ENCODE measurements at regions not wholly inside any gene's neighbourhood (a gene's known extent, or its start where the extent isn't known, plus 50 kb on each side); places are given as distances from the start of the nearest gene placed in this dataset.

GRCh38 chr13:58592786-58593185 lies 961.2 kb downstream of the PCDH17 start (continued):
- TF ChIP-seq ZNF704 (tag by site-specific recombination; IDR thresholded peaks at IDR 0.05) (no peak), ZNF514 (tag by site-specific recombination; IDR thresholded peaks at IDR 0.05) (no peak), CTCF (tag by site-specific recombination; IDR thresholded peaks at IDR 0.05) (no peak)

DNA sequence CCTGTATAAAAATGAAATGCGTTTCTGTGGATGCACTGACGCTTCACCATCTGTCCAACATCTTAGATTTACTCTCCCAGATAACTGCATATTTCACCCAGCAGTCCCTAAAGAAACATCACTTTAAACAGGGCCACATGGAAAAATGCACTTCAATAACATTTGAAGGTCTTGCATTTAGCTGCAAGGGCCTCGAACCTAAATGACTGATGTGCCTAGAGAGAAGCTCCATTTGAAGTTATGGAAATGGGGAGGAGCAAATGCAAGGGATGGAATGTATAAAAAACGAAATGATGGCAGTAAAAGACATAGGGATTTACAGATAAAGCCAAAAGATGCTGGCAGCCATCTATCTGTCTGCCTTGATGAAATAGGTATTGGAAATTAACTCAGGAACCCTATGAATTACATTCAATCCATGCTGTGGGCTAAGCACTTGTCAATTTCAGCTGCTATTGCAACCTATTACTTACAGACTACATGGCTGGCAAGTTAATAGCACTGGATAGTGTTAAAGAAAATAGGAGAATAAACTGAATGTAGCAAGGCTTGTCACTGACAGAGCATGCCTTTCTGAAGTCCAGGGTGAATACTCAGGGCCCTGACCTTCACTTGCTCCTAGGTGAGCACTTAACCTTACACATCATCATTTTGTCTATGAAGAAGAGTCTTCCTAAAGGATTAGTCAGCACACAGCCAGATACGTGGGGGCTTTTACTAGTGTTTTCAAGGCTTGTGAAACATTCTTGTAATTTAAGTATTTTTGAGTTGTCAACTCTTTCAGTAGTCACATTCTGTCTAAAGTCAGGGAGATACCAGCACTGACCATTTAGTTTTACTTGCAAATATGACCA lies 963.4 kb downstream of the PCDH17 start:
- Histone ChIP-seq H3K27ac (ENCODE audit: extremely low read depth, low read depth, low read length) (no peak overlapping the region), H3K9me3 (ENCODE audit: control insufficient read depth, insufficient read depth, low read depth, low read length) (no peaks in the 10 kb centered on the region), H3K36me3 (ENCODE audit: control insufficient read depth in 2 of 2, insufficient read depth in 1 of 2, low read length in 2 of 2) (no peaks in the 10 kb centered on the region), H3K4me3 (ENCODE audit: low read depth, low read length) (no peak overlapping the region), H3K4me1 (ENCODE audit: control insufficient read depth, insufficient read depth, low read length) (no peaks in the 10 kb centered on the region)
- ChIA-PET POLR2A (no interaction called here), CTCF (no interaction called here)
- no peak for TF ChIP-seq ZNF707 (tag by site-specific recombination; IDR thresholded peaks at IDR 0.05)
- no peak for TF ChIP-seq WT1 (tag by site-specific recombination; IDR thresholded peaks at IDR 0.05)
- no peak for TF ChIP-seq GLIS1 (tag by site-specific recombination; IDR thresholded peaks at IDR 0.05)
- no peak for TF ChIP-seq ZNF585B (tag by site-specific recombination; IDR thresholded peaks at IDR 0.05)
- no peak for TF ChIP-seq ZNF830 (tag by site-specific recombination; IDR thresholded peaks at IDR 0.05; ENCODE audit: low read depth)
- TF ChIP-seq ZSCAN23 (tag by site-specific recombination; IDR thresholded peaks at IDR 0.05): no peak
- no peak for TF ChIP-seq TSHZ1 (tag by site-specific recombination; IDR thresholded peaks at IDR 0.05; ENCODE audit: borderline replicate concordance)
- TF ChIP-seq, protein P1, sequence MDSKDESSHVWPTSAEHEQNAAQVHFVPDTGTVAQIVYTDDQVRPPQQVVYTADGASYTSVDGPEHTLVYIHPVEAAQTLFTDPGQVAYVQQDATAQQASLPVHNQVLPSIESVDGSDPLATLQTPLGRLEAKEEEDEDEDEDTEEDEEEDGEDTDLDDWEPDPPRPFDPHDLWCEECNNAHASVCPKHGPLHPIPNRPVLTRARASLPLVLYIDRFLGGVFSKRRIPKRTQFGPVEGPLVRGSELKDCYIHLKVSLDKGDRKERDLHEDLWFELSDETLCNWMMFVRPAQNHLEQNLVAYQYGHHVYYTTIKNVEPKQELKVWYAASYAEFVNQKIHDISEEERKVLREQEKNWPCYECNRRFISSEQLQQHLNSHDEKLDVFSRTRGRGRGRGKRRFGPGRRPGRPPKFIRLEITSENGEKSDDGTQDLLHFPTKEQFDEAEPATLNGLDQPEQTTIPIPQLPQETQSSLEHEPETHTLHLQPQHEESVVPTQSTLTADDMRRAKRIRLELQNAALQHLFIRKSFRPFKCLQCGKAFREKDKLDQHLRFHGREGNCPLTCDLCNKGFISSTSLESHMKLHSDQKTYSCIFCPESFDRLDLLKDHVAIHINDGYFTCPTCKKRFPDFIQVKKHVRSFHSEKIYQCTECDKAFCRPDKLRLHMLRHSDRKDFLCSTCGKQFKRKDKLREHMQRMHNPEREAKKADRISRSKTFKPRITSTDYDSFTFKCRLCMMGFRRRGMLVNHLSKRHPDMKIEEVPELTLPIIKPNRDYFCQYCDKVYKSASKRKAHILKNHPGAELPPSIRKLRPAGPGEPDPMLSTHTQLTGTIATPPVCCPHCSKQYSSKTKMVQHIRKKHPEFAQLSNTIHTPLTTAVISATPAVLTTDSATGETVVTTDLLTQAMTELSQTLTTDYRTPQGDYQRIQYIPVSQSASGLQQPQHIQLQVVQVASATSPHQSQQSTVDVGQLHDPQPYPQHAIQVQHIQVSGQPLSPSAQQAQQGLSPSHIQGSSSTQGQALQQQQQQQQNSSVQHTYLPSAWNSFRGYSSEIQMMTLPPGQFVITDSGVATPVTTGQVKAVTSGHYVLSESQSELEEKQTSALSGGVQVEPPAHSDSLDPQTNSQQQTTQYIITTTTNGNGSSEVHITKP (tag by site-specific recombination; IDR thresholded peaks at IDR 0.05): no peak
- TF ChIP-seq KLF16 (tag by site-specific recombination; IDR thresholded peaks at IDR 0.05): no peak
- TF ChIP-seq ZNF629 (tag by site-specific recombination; IDR thresholded peaks at IDR 0.05): no peak
- no peak for TF ChIP-seq ZNF473 (tag by site-specific recombination; IDR thresholded peaks at IDR 0.05)
- TF ChIP-seq ZFP37 (tag by site-specific recombination; IDR thresholded peaks at IDR 0.05): no peak
- TF ChIP-seq, protein P2, sequence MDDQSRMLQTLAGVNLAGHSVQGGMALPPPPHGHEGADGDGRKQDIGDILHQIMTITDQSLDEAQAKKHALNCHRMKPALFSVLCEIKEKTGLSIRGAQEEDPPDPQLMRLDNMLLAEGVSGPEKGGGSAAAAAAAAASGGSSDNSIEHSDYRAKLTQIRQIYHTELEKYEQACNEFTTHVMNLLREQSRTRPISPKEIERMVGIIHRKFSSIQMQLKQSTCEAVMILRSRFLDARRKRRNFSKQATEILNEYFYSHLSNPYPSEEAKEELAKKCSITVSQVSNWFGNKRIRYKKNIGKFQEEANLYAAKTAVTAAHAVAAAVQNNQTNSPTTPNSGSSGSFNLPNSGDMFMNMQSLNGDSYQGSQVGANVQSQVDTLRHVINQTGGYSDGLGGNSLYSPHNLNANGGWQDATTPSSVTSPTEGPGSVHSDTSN (CRISPR knock-in tag; IDR thresholded peaks at IDR 0.05): no peak
- TF ChIP-seq ZBTB21 (tag by site-specific recombination; IDR thresholded peaks at IDR 0.05): no peak

All from HEK293 (cell line).